Dermis microvascular lymphatic vessel endothelial cell (primary cell): ENCODE measurements at regions not wholly inside any gene's neighbourhood (a gene's known extent, or its start where the extent isn't known, plus 50 kb on each side); places are given as distances from the start of the nearest gene placed in this dataset.
"Not testable (repeated sequence)": the region's sequence is repeated elsewhere in the genome, so short reads cannot be mapped to it uniquely, and the experiment has no call there.

Experiments used
- DNase-seq, 2 donors: peaks; one replicate each; pipeline versions ENCODE4 v3.0.0 to v3.0.0-alpha.2; 2010; ENCODE audit warnings: low read depth in 2 of 2

- DNase-seq: no peak
Observed at GRCh38 chr13:109940637-109941036, 154.3 kb upstream of the IRS2 start.

DNA sequence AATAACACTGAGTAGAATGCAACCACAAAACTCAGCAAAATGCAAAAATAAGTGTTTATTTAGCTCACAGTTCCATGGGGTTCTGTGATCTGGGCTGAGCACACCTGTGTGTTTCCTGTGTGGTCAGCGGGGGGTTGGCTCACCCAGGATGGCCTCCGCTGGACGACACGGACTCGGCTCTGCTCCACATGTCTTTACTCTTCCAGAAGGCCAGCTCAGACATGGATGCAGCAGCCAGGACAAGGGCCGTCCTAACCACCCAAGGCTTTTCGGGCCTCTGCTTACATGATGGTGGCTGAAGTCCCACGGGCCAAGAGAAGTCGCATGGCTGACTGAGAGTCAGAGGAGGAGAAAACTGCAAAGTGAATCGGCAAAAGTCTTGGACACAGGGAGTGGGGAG, 153.5 kb upstream of the IRS2 start:
- no peak for DNase-seq

- no peak for DNase-seq
Observed at GRCh38 chr13:109939180-109939579, 152.8 kb upstream of the IRS2 start.

DNA sequence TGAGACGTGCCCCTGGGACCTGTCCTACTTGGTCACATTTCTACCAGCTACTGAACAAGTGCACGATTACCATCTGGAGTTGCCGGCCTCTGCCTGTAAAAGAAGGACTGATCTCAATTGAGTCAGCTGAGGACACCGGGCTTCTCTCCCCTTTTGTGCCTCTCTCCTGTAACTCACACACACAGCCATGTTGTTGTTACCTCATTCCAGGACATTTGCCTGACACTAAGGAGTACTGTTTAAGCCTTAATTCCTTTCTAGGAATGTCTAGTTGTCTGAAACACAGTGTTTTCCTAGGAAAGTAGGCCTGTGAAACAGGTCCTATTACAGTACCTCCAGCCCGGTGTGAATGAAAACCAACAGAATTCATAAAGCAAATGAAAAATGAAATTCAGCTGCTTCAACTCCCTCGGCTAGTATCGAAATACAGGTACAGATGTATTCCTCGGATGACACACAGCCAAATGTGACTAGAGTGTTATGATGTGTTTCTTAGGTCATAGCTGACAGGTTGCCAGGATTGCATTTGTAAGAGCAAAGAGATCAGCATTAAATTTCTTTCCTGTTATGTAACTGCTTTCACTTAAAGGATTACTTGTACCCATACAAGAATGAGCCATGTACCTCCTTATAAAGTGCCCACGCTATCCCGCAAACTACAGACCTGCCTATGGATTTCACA, 152.0 kb upstream of the IRS2 start:
- DNase-seq: no peak

DNA sequence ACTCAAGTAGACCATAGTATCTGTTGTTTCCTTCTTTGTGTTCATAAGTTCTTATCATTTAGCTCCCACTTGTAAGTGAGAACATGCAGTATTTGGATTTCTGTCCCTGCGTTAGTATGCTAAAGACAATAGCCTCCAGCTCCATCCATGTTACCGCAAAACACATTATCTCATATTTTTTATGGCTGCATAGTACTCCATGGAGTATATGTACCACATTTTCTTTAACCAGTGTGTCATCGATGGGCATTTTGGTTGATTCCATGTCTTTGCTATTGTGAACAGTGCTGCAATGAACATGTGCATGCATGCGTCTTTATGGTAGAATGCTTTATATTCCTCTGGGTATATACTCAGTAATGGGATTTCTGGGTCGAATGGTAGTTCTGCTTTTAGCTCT, 148.1 kb upstream of the IRS2 start:
- DNase-seq: not testable (repeated sequence)

GRCh38 chr13:109933476-109933875, 147.1 kb upstream of the IRS2 start:
- DNase-seq: no peak

GRCh38 chr13:109924376-109924775, 138.0 kb upstream of the IRS2 start:
- DNase-seq: no peak

DNA sequence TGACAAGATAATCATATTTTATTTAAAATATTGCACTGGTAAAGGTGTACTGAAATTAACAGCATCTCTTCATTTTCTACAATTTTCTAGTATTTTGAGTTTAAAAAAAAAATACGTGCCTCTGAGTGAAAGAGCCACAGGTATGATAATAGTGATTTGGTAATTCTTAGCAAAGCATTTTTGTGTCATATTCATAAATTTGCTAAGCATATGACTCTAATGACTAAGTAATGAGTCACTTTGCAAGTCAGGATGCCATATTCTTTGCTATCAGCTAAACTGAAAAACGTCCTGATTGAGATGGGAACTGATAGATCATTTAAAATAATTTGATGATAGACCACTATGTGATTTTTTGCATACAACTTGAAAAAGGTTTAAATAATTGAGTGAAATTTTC, 136.1 kb upstream of the IRS2 start:
- no peak for DNase-seq

GRCh38 chr13:109919715-109920375, 133.5 kb upstream of the IRS2 start:
- no peak for DNase-seq

GRCh38 chr13:109918179-109918711, 131.9 kb upstream of the IRS2 start:
- no peak for DNase-seq

DNA sequence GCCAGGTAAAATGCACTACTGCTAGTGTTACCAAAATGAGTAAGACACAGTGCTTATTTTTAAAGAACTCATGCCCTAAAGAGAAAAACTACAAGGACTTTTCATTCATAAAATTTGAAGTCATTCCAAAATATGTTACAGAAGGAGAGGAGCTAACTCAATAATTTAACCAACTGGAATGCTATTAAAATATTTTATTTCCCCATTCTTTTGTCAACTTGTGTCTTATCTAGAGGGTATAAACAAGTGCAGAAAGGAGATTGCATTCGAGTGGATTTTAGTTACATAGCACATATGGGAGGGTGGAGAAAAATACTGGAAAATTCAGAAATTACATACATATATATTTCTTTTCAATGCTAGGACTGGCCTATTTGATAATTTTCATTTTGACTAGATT, 131.0 kb upstream of the IRS2 start:
- DNase-seq: no peak

- DNase-seq: no peak
Observed at GRCh38 chr13:109913936-109914510, 127.6 kb upstream of the IRS2 start.

DNA sequence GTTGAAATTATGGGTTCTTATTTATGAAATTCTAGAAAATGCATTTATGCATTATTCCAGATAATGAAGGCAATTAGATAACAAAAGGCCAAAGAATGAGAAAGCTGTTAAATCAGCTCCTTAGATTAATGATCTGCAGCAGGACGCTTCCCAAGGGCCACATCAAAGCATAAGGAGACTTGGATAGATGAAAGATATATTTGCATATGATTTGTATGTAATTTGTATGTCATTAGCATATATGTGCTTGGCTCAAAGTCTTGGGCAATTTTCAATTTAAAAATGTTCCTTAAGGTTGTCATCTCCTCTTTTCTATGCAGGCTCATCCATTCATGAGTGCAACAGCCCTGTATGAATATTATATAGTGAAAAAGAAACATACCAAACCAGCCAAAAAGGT, 126.8 kb upstream of the IRS2 start:
- DNase-seq: no peak

GRCh38 chr13:109910194-109910593, 123.8 kb upstream of the IRS2 start:
- no peak for DNase-seq

DNA sequence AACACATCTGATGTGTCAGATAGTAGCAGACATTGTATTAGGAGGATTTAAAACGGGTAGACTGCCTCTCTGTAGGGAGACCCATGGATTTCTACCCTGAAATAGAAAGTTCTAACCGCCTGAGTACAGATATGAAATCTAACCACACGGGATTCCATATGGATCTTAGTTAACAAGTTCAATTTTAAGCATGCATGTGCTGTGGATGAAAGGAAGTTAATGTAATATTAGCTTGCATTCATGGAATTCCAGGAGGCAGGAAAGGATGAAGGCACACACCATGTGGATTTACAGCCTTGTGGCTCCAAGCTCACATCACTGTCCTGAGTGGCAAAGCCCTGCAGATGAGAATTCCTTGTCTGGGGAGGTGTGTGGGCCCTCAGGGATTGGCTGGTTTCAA, 120.6 kb upstream of the IRS2 start:
- no peak for DNase-seq

DNA sequence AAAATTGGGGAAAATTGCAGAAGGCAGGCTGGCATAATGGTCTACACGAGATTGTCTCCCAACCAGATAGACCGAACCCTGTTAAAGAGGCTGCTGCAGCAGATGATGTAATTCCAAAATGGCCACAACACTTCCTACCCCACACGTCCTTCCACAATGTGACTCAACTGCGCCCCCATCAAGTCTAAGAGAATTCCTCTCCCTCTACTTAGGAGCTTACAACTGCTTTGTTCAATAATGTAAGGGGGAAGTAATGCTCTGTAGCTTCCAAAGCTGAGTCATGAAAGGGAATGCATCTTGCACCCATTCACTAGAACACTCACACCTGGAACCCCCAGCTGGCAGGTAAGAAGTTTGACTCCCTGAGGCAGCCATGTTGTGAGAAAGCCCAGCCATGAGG, 117.8 kb upstream of the IRS2 start:
- DNase-seq: no peak

DNA sequence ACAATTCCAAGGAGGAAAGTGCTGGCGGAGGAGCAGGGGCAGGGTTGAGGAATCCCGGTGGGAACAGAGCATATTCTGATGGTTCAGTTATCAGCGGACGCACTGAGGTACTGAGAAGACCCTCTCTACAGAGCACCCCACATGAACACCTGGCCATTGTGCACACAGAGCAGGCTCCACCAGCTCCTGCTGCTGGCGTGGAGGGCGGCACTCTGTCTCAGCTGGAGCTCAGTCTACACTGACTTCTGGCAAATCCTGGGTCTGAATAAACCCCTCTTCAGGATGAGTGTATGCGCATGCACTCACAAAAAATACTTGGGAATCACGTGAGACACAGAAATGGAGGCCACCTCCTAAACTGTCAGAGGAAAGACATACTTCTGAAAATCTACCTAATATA, 114.4 kb upstream of the IRS2 start:
- no peak for DNase-seq

DNA sequence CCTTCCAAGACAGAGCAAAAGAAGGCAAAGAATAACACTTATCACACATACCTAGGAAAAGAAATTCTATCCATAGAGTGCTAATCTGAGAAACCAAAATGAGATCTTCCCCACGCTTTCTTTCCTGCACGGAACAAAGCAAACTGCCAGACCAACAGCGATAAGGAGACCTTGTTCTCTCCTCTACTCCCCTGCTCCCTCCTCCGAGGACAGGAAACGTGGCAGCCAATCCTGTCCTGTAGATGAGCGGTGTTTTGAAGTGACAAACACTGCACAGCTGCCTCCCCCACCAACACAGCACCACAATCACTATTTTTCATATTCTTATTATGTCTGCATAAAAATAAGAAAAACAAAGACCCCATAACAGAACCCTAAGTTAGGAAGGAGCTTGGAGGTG, 113.9 kb upstream of the IRS2 start:
- DNase-seq: no peak

DNA sequence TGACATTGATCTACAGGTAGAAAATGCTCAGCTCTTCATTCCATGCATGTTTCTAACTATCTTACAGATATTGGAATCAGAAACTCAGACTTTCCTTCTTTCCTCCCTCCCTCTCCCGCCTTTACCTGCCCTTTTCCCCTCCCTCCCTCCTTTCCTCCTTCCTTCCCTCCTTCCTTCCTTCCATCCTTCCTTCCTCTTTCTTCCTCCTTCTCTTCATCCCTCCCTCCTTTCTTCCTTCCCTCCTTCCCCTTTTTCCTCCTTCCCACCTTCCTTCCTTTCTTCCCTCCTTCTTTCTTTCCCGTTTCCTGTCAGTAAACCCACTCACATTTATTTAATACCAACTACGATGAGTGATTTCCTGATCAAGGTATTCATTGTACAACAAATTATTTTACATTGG, 113.4 kb upstream of the IRS2 start:
- no peak for DNase-seq

DNA sequence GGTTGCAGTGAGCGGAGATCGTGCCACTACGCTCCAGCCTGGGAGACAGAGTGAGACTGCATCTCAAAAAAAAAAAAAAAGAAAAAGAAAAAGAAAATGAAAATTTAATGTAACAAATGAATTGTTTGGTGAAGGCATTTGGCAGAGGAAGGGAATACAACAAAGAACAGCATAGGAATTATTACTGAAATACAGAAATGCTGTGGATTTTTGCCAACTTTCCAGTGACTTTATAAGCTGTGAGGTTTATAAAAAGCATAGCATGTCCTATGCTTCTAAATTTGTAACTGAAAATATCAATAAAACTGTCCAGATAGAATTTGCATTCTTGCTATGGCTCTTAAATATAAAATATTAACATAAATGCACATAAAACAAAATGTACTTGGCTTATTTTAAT, 112.9 kb upstream of the IRS2 start:
- no peak for DNase-seq

- no peak for DNase-seq
Observed at GRCh38 chr13:109897988-109898624, 111.7 kb upstream of the IRS2 start.

- no peak for DNase-seq
Observed at GRCh38 chr13:109892101-109892500, 105.7 kb upstream of the IRS2 start.

DNA sequence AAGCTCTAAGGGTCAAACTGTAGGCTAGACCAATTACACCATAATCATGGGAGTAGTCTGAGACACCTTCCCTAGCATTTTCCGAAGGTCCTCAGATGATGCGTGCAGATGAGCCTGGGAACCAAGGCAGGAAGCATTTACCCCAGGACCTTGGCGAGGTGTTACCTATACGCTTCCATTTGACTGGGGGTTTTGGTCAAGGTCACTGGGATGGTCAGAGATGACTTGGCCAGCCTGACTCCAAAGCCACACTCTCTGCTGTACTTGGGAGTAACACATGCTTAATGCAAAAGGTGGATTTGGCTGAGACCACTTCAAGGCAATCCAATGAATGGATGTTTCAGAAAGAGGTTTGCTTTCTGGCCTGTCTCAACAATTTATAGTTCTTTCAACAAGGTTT, 98.9 kb upstream of the IRS2 start:
- DNase-seq: no peak
